HL-60 (cell line): ENCODE measurements at regions not wholly inside any gene's neighbourhood (a gene's known extent, or its start where the extent isn't known, plus 50 kb on each side); places are given as distances from the start of the nearest gene placed in this dataset.

Experiments used
- DNase-seq, 2 experiments: peaks; one replicate each; pipeline ENCODE4 v3.0.0-alpha.2; 2010 to 2020; ENCODE audit warnings: low read depth in 1 of 2, low spot score in 1 of 2
- H3K27ac ChIP-seq: fragments of 250-450 bp; sonication (Bioruptor Pico); replicated peaks from 2 replicates; pipeline ENCODE4 v1.5.1; 2020; ENCODE audit warnings: mild to moderate bottlenecking, moderate library complexity
- H3K27me3 ChIP-seq: fragments of 250-450 bp; sonication (Bioruptor Pico); 2 replicates; pipeline ENCODE4 v1.5.1; 2021; ENCODE audit warnings: mild to moderate bottlenecking, moderate library complexity; ENCODE audit not compliant: insufficient read depth, poor library complexity, severe bottlenecking
- H3K4me3 ChIP-seq: replicated peaks from 2 replicates; pipeline ENCODE4 v1.5.1; 2011; ENCODE audit warnings: mild to moderate bottlenecking, control low read depth, low read length; ENCODE audit not compliant: insufficient read depth
- CTCF ChIP-seq: IDR thresholded peaks from one replicate; pipeline ENCODE4 v1.5.1; 2011; ENCODE audit warnings: low read length, control low read depth, inconsistent platforms; ENCODE audit not compliant: insufficient read depth
- GABPA ChIP-seq: IDR thresholded peaks from 2 replicates; pipeline ENCODE4 v1.6.1; 2012; ENCODE audit warnings: low read depth
- POLR2AphosphoS5 ChIP-seq: IDR thresholded peaks from 2 replicates; pipeline ENCODE4 v1.6.1; 2012; ENCODE audit warnings: low read depth
- REST ChIP-seq: IDR thresholded peaks from 2 replicates; pipeline ENCODE4 v1.6.1; 2012; ENCODE audit warnings: low read depth; ENCODE audit not compliant: insufficient replicate concordance
- SPI1 ChIP-seq: IDR thresholded peaks from 2 replicates; pipeline ENCODE4 v1.6.1; 2012; ENCODE audit warnings: low read depth, mild to moderate bottlenecking, borderline replicate concordance

GRCh38 chr2:53442783-53443182 is 324.8 kb upstream of the CHAC2 start:
- DNase-seq, result no peak
- H3K27ac ChIP-seq, result no peak overlapping the region
- no peak for TF ChIP-seq POLR2AphosphoS5
- no peak for TF ChIP-seq GABPA
- no peak for TF ChIP-seq CTCF
- TF ChIP-seq SPI1, result no peak
- no peak for TF ChIP-seq REST
- no peak overlapping the region for H3K4me3 ChIP-seq
- H3K27me3 ChIP-seq, result no peaks in the 10 kb centered on the region

- H3K27ac ChIP-seq, result no peak overlapping the region
- H3K4me3 ChIP-seq, result no peak overlapping the region
- TF ChIP-seq CTCF (no peak), GABPA (no peak), SPI1 (no peak), REST (no peak), POLR2AphosphoS5 (no peak)
- DNase-seq, result no peak
- H3K27me3 ChIP-seq, result no peaks in the 10 kb centered on the region
These were observed 325.5 kb upstream of the CHAC2 start for GRCh38 chr2:53442093-53442492.

- no peak overlapping the region for H3K4me3 ChIP-seq
- no peaks in the 10 kb centered on the region for H3K27me3 ChIP-seq
- TF ChIP-seq REST, result no peak
- TF ChIP-seq CTCF, result no peak
- TF ChIP-seq POLR2AphosphoS5, result no peak
- TF ChIP-seq GABPA, result no peak
- TF ChIP-seq SPI1, result no peak
- no peak for DNase-seq
- no peak overlapping the region for H3K27ac ChIP-seq
These were observed 328.9 kb upstream of the CHAC2 start for GRCh38 chr2:53438692-53439091.
